ENCODE measurements at regions not wholly inside any gene's neighbourhood (a gene's known extent, or its start where the extent isn't known, plus 50 kb on each side); places are given as distances from the start of the nearest gene placed in this dataset.
"Not testable (repeated sequence)": the region's sequence is repeated elsewhere in the genome, so short reads cannot be mapped to it uniquely, and the experiment has no call there.

GRCh38 chr20:53738945-53739798 is 145.5 kb upstream of the ZNF217 start:
- no peak for DNase-seq

- DNase-seq, result peak; percentile 76
Measured at GRCh38 chr20:53738039-53738944, 144.7 kb upstream of the ZNF217 start.

- DNase-seq, result no peak
Measured at GRCh38 chr20:53737396-53738038, 143.9 kb upstream of the ZNF217 start.

GRCh38 chr20:53736757-53737395 is 143.2 kb upstream of the ZNF217 start:
- peak; percentile 51 for DNase-seq

- DNase-seq, result no peak
Measured at GRCh38 chr20:53736122-53736756, 142.6 kb upstream of the ZNF217 start.

- no peak for DNase-seq
Measured at GRCh38 chr20:53735536-53736050, 142.0 kb upstream of the ZNF217 start.

GRCh38 chr20:53734006-53734688 is 140.5 kb upstream of the ZNF217 start:
- no peak for DNase-seq

GRCh38 chr20:53731595-53731994 is 138.0 kb upstream of the ZNF217 start:
- DNase-seq, result no peak

- DNase-seq, result no peak
Measured at GRCh38 chr20:53728359-53728758, 134.7 kb upstream of the ZNF217 start.

GRCh38 chr20:53727239-53727638 is 133.6 kb upstream of the ZNF217 start:
- not testable (repeated sequence) for DNase-seq

GRCh38 chr20:53725575-53725970 is 131.9 kb upstream of the ZNF217 start:
- DNase-seq, result no peak

GRCh38 chr20:53723621-53724020 is 130.0 kb upstream of the ZNF217 start:
- no peak for DNase-seq

- no peak for DNase-seq
Measured at GRCh38 chr20:53723045-53723444, 129.4 kb upstream of the ZNF217 start.

GRCh38 chr20:53722515-53723036 is 128.9 kb upstream of the ZNF217 start:
- no peak for DNase-seq

- DNase-seq, result not testable (repeated sequence)
Measured at GRCh38 chr20:53721445-53721963, 127.9 kb upstream of the ZNF217 start.

GRCh38 chr20:53719171-53719803 is 125.6 kb upstream of the ZNF217 start:
- DNase-seq, result not testable (repeated sequence)

- no peak for DNase-seq
Measured at GRCh38 chr20:53718142-53719021, 124.7 kb upstream of the ZNF217 start.

GRCh38 chr20:53716395-53716794 is 122.8 kb upstream of the ZNF217 start:
- no peak for DNase-seq

GRCh38 chr20:53714524-53714923 is 120.9 kb upstream of the ZNF217 start:
- DNase-seq, result no peak

Measured in left hindlimb (tissue), 1 donor.